ENCODE measurements at regions not wholly inside any gene's neighbourhood (a gene's known extent, or its start where the extent isn't known, plus 50 kb on each side); places are given as distances from the start of the nearest gene placed in this dataset.

GRCh38 chr9:80557256-80557655, 985.5 kb downstream of the TLE4 start:
- no peak for DNase-seq (ENCODE audit: extremely low spot score)
- CTCF ChIA-PET: interaction anchor here (1.4 kb wide), 1 partner anchor 13 kb away, joined by 4 read pairs; no protein-coding TSS in a partner anchor
- POLR2A ChIA-PET: no interaction called here
- no peak for TF ChIP-seq CTCF (IDR thresholded peaks at IDR 0.05; ENCODE audit: control extremely low read depth, extremely low read depth, low read depth, missing control alignments)

GRCh38 chr9:80556631-80557030, 984.9 kb downstream of the TLE4 start:
- POLR2A ChIA-PET: no interaction called here
- no peak for TF ChIP-seq CTCF (IDR thresholded peaks at IDR 0.05; ENCODE audit: control extremely low read depth, extremely low read depth, low read depth, missing control alignments)
- DNase-seq (ENCODE audit: extremely low spot score): no peak
- CTCF ChIA-PET: no interaction called here

- ChIA-PET CTCF (no interaction called here), POLR2A (no interaction called here)
- no peak for DNase-seq (ENCODE audit: extremely low spot score)
- TF ChIP-seq CTCF (IDR thresholded peaks at IDR 0.05; ENCODE audit: control extremely low read depth, extremely low read depth, low read depth, missing control alignments): no peak
Observed at GRCh38 chr9:80555782-80556325, 984.1 kb downstream of the TLE4 start.

- TF ChIP-seq CTCF (IDR thresholded peaks at IDR 0.05; ENCODE audit: control extremely low read depth, extremely low read depth, low read depth, missing control alignments): no peak
- ChIA-PET CTCF (interaction anchor here (1.0 kb wide), 1 partner anchor 14 kb away, joined by 4 read pairs; no protein-coding TSS in a partner anchor), POLR2A (no interaction called here)
- no peak for DNase-seq (ENCODE audit: extremely low spot score)
Observed at GRCh38 chr9:80554856-80555255, 983.1 kb downstream of the TLE4 start.

GRCh38 chr9:80554301-80554700, 982.5 kb downstream of the TLE4 start:
- ChIA-PET CTCF (interaction anchor here (1.0 kb wide), 1 partner anchor 14 kb away, joined by 4 read pairs; no protein-coding TSS in a partner anchor), POLR2A (no interaction called here)
- no peak for TF ChIP-seq CTCF (IDR thresholded peaks at IDR 0.05; ENCODE audit: control extremely low read depth, extremely low read depth, low read depth, missing control alignments)
- no peak for DNase-seq (ENCODE audit: extremely low spot score)

GRCh38 chr9:80552931-80553330, 981.2 kb downstream of the TLE4 start:
- ChIA-PET CTCF (no interaction called here), POLR2A (no interaction called here)
- no peak for TF ChIP-seq CTCF (IDR thresholded peaks at IDR 0.05; ENCODE audit: control extremely low read depth, extremely low read depth, low read depth, missing control alignments)
- no peak for DNase-seq (ENCODE audit: extremely low spot score)

- TF ChIP-seq CTCF (IDR thresholded peaks at IDR 0.05; ENCODE audit: control extremely low read depth, extremely low read depth, low read depth, missing control alignments): no peak
- DNase-seq (ENCODE audit: extremely low spot score): no peak
- POLR2A ChIA-PET: no interaction called here
- CTCF ChIA-PET: no interaction called here
Observed at GRCh38 chr9:80550181-80550580, 978.4 kb downstream of the TLE4 start.

All from GM10248 (cell line).